ENCODE measurements at regions not wholly inside any gene's neighbourhood (a gene's known extent, or its start where the extent isn't known, plus 50 kb on each side); places are given as distances from the start of the nearest gene placed in this dataset.

- in situ Hi-C loops (cut with HindIII; ENCODE audit: low sequenced_read_pairs) = no loop called here
- DNase-seq (ENCODE audit: low read depth, low spot score) = no peak
- no peak overlapping the region for H3K4me3 ChIP-seq (ENCODE audit: low read depth, low read length)
- TF ChIP-seq CTCF (IDR thresholded peaks at IDR 0.05; ENCODE audit: low read depth, low read length) = no peak
Measured at GRCh38 chr7:145893925-145894535, 222.6 kb upstream of the CNTNAP2 start.

GRCh38 chr7:145884716-145885514 is 231.7 kb upstream of the CNTNAP2 start:
- H3K4me3 ChIP-seq (ENCODE audit: low read depth, low read length) = no peak overlapping the region
- DNase-seq (ENCODE audit: low read depth, low spot score) = no peak
- peak; percentile 2 for TF ChIP-seq CTCF (IDR thresholded peaks at IDR 0.05; ENCODE audit: low read depth, low read length)
- in situ Hi-C loops (cut with HindIII; ENCODE audit: low sequenced_read_pairs) = no loop called here

GRCh38 chr7:145876376-145876775 is 240.2 kb upstream of the CNTNAP2 start:
- no peak overlapping the region for H3K4me3 ChIP-seq (ENCODE audit: low read depth, low read length)
- DNase-seq (ENCODE audit: low read depth, low spot score) = no peak
- in situ Hi-C loops (cut with HindIII; ENCODE audit: low sequenced_read_pairs) = no loop called here
- TF ChIP-seq CTCF (IDR thresholded peaks at IDR 0.05; ENCODE audit: low read depth, low read length) = no peak

GRCh38 chr7:145875267-145875666 is 241.3 kb upstream of the CNTNAP2 start:
- no peak for TF ChIP-seq CTCF (IDR thresholded peaks at IDR 0.05; ENCODE audit: low read depth, low read length)
- in situ Hi-C loops (cut with HindIII; ENCODE audit: low sequenced_read_pairs) = no loop called here
- H3K4me3 ChIP-seq (ENCODE audit: low read depth, low read length) = no peak overlapping the region
- no peak for DNase-seq (ENCODE audit: low read depth, low spot score)

GRCh38 chr7:145868935-145869334 is 247.7 kb upstream of the CNTNAP2 start:
- no peak overlapping the region for H3K4me3 ChIP-seq (ENCODE audit: low read depth, low read length)
- no peak for TF ChIP-seq CTCF (IDR thresholded peaks at IDR 0.05; ENCODE audit: low read depth, low read length)
- no peak for DNase-seq (ENCODE audit: low read depth, low spot score)
- in situ Hi-C loops (cut with HindIII; ENCODE audit: low sequenced_read_pairs) = no loop called here

- TF ChIP-seq CTCF (IDR thresholded peaks at IDR 0.05; ENCODE audit: low read depth, low read length) = no peak
Measured at GRCh38 chr7:145862212-145862611, 254.4 kb upstream of the CNTNAP2 start.

More at GRCh38 chr7:145862212-145862611, 254.4 kb upstream of the CNTNAP2 start:
- no peak for DNase-seq (ENCODE audit: low read depth, low spot score)
- in situ Hi-C loops (cut with HindIII; ENCODE audit: low sequenced_read_pairs) = no loop called here
- H3K4me3 ChIP-seq (ENCODE audit: low read depth, low read length) = no peak overlapping the region
